ENCODE measurements at regions not wholly inside any gene's neighbourhood (a gene's known extent, or its start where the extent isn't known, plus 50 kb on each side); places are given as distances from the start of the nearest gene placed in this dataset.

GRCh38 chr5:6088706-6089105 is 289.6 kb downstream of the MED10 start:
- TF ChIP-seq CTCF (IDR thresholded peaks at IDR 0.05; ENCODE audit: poor library complexity, severe bottlenecking) (no peak), POLR2AphosphoS5 (IDR thresholded peaks at IDR 0.05) (no peak), REST (IDR thresholded peaks at IDR 0.05; ENCODE audit: borderline replicate concordance) (no peak), EZH2 (IDR thresholded peaks at IDR 0.05; ENCODE audit: borderline replicate concordance, insufficient read depth, low read length, poor library complexity, severe bottlenecking) (no peak), EP300 (conservative IDR thresholded peaks at IDR 0.05; ENCODE audit: poor library complexity, severe bottlenecking) (no peak)

All from neural cell (in vitro differentiated cells).